ENCODE measurements at regions not wholly inside any gene's neighbourhood (a gene's known extent, or its start where the extent isn't known, plus 50 kb on each side); places are given as distances from the start of the nearest gene placed in this dataset.

DNA sequence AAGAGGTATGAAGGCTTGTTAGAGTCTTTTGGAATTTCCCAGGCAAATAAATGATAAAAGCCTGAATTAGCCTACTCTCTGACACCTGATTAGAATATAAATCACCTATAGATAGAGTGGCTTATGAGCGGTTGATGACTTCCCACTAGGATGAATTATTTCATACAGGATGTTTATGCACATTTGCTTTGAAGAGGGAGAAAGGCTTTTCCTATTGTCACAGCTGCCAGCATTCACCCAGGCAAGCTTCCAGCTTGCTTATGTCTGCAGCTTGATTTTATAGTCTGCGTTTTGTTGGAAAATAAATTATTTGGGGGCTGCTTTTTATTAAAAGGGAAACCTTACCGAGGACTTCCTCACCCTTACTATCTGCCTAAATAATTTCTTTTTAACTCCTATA lies 51.3 kb upstream of the EIF2S2 start:
- no peak for DNase-seq (ENCODE audit: low read depth)
- H3K4me3 ChIP-seq (ENCODE audit: low read depth, low read length) = no peak overlapping the region

DNA sequence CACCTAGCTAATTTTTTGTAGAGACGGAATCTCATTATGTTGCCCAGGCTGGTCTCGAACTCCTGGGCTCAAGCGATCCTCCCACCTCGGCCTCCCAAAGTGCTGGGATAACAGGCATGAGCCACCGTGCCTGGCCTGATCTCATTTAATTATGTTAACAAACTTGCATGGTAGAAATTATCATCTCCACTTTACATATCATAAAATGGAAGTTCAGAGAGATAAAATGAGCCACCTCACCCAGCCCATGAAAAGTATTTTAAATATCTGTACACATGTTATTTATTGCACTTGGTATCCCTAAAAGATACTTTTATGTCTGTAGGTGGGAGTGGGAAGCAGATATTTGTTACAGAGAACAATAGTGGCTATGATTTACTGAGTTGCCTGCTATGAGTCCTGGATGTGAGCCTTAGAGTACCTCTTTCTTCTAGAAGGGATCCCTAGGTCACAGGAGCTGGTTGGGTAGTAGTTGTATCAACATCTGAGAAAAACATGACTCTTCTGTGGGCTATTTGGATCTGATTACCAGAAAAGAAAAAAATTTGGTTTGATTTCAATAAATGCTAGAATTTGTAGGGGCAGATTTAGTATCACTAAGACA lies 52.4 kb upstream of the EIF2S2 start:
- no peak for DNase-seq (ENCODE audit: low read depth)

DNA sequence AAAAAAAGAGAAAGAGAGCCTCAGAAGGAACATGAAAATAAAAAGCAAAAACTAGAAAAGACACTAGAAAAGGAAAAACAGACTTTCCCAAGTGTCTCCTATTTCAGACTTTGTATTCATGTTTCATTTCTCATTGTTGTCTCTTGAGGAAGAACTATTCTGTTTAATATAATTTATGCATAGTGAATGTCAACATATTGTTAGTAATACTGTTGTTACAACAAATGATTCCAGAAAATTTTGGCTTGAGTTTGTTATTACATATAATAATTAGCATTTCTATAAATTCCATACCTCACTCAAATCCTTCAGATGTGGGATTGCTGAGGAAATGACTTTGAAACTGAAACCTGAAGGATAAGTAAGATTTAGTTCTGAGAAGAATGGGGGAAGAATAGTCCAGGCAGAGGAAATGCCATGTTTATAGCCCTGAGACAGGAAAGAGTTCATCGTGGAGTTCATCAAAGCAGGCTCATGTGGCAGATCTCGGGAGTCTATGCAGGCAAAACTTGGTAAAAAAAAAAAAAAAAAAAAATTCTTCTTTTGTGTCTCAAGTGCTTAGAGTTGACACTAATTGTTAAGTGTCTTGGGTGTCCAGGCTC lies 53.1 kb upstream of the EIF2S2 start:
- DNase-seq (ENCODE audit: low read depth) = no peak
- H3K4me3 ChIP-seq (ENCODE audit: low read depth, low read length) = no peak overlapping the region

More for the DNA sequence above, 52.4 kb upstream of the EIF2S2 start:
- H3K4me3 ChIP-seq (ENCODE audit: low read depth, low read length) = no peak overlapping the region

DNA sequence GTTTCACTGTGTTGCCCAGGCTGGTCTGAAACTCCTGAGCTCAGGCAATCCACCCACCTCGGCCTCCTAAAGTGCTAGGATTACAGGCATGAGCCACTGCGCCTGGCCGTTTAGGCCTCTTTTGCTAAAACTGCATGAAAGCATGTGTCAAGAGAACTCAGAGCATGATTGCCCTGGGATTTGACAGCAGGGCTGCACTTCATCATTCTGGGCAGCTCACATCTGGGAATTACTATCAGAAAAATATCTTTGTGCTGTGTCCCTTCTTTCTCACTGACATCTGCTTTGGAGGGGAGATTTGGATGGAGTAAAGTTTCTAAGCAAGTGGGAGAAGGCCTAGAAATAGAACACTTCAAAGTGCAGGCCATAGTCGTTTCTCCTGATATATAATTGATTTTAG lies 59.6 kb upstream of the EIF2S2 start:
- H3K4me3 ChIP-seq (ENCODE audit: low read depth, low read length) = no peak overlapping the region
- DNase-seq (ENCODE audit: low read depth) = no peak

DNA sequence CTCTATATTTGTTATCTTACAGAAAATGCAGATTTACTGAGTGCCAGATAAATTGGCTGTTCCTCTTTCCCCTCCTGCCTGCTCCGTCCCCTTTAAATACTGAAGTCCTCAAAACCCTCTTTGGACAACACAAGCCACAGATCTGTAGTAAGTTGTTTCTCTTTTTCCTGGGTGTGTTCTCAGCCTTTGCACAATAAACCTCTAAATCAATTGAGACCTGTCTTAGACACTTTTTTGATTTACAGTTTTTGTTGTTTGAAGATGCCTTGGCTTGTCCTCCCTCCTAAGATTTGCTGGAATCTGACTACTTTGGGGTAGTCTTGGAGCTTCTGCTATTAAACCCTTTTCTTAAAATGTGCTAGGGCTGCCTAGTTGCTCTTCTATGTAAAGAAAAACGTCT lies 60.9 kb upstream of the EIF2S2 start:
- no peak overlapping the region for H3K4me3 ChIP-seq (ENCODE audit: low read depth, low read length)
- no peak for DNase-seq (ENCODE audit: low read depth)

DNA sequence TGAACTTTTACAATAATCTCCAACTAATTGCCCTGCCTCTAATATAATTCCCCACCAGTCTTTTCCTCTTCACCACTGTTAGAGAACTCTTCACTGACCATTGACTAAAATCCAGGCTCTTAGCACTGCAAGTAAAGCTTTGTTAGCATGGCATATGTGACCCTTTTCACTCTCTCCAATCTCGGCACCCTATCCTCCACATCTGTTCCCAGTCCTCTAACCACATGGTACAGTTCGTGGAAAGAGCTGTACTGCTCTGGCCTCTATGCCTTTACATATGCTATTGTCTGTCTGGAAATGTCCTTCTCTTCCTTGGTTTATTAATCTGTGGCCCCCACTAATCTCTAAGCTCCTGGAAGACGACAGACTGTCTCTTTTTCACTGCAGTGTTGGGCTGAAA lies 63.0 kb upstream of the EIF2S2 start:
- DNase-seq (ENCODE audit: low read depth) = no peak
- no peak overlapping the region for H3K4me3 ChIP-seq (ENCODE audit: low read depth, low read length)

DNA sequence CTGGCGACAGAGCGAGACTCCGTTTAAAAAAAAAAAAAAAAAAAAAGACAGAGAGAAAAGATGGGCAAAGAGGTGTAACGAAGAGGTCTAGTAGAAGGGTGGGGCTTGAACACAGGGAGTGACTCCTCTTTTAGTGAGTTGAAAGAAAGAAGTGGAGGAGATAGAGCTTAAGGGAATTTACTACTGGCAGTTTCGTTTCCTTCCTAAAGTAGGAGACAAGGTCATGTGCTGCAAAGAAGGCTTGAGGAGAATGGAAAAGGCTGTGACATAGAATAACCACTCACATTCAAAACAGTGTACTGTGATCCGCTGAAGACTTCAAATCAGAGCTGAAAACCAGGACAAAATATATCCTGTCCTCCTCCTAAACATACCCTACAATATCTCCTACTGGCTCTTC lies 63.8 kb upstream of the EIF2S2 start:
- no peak overlapping the region for H3K4me3 ChIP-seq (ENCODE audit: low read depth, low read length)
- DNase-seq (ENCODE audit: low read depth) = no peak

DNA sequence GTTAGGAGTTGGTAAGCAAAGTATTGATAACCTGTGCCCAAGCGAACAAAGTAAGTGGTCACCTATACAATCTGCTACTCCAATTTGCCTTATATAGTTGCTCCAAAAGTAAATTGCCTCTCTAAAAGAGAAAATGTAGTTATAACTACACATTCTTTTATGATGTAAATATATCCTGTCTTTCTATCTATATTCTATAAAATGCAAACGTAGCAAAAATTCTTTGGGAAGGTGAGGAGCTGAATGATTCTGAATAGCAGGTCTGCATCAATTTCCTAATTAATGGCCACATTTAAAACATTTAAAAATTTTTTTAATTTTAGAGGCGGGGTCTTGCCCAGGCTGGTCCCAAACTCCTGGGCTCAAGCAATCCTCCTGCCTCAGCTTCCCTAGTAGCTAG lies 64.2 kb upstream of the ASIP start:
- DNase-seq (ENCODE audit: low read depth) = no peak
- H3K4me3 ChIP-seq (ENCODE audit: low read depth, low read length) = no peak overlapping the region

DNA sequence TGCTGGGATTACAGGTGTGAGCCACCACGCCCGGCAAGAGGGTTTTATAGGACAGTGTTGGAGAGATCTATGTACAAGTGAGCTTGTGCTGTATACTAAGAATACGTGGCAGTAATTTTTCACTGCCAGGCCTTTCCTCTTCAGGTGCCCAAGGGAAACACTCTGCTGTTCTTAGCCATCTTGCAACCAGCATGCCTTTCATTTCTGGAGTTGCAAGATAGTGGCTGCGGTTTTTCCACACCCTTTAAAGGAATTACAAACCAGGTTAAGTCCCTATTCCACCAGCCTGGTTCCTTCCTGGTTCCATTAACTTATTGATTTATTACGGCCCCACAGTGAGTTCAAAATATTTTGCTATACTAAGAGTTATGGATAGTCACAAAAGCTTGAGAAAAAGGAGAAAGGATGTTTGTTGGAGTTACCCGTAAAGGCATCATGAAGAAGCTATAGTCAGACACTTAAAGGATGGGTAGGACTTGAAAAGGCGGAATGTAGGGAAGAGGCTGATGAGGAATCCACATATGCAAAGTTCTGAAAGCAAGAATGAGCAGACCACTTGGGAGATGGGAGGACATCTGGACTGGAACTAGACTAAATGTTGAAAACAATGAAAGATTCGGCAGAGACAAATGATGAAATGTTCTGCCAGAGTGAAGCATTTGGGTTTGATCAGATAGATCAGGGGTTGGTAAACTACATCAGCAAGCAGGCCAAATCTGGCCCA lies 61.4 kb upstream of the ASIP start:
- no peak for DNase-seq (ENCODE audit: low read depth)
- H3K4me3 ChIP-seq (ENCODE audit: low read depth, low read length) = no peak overlapping the region

DNA sequence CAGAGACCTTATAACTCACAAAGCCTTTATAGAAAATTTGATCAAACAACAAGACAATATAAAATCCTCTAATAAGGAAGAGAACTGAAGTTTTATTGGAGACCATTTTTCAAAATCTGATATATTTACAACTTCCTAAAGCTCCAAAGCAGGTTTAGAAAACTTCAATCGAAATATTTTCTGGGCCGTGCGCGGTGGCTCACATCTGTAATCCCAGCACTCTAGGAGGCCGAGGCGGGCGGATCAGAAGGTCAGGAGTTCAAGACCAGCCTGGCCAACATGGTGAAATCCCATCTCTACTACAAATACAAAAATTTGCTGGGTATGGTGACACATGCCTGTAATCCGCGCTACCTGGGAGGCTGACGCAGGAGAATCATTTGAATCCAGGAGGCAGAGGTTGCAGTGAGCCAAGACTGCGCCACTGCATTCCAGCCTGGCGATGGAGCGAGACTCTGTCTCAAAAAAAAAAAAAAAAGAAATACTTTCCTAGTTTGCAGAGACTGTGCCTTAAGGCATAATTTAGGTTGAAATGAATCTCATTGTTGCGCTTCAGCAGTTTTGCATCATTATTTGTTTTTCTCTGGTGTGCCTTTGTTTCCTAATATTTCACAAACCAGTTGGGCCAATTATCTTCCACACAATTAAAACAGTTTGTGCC lies 60.6 kb upstream of the ASIP start:
- no peak for DNase-seq (ENCODE audit: low read depth)
- no peak overlapping the region for H3K4me3 ChIP-seq (ENCODE audit: low read depth, low read length)

DNA sequence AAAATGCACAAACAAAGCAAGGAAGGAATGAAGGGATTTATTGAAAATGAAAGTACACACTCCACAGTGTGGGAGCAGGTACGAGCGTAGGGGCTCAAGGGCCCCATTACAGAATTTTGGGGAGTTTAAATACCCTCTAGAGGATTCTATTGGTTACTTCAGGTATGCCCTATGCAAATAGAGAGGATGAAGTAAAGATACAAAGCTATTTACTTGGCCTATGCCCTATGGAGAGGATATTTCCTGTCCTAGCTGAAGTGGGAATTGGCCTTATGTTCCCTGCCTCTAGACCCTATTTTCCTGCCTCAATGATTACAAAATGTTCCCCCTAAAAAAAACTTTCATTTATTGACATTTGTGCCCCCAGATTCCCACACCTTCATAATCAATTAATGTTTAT lies 59.7 kb upstream of the ASIP start:
- no peak for DNase-seq (ENCODE audit: low read depth)
- H3K4me3 ChIP-seq (ENCODE audit: low read depth, low read length) = no peak overlapping the region

DNA sequence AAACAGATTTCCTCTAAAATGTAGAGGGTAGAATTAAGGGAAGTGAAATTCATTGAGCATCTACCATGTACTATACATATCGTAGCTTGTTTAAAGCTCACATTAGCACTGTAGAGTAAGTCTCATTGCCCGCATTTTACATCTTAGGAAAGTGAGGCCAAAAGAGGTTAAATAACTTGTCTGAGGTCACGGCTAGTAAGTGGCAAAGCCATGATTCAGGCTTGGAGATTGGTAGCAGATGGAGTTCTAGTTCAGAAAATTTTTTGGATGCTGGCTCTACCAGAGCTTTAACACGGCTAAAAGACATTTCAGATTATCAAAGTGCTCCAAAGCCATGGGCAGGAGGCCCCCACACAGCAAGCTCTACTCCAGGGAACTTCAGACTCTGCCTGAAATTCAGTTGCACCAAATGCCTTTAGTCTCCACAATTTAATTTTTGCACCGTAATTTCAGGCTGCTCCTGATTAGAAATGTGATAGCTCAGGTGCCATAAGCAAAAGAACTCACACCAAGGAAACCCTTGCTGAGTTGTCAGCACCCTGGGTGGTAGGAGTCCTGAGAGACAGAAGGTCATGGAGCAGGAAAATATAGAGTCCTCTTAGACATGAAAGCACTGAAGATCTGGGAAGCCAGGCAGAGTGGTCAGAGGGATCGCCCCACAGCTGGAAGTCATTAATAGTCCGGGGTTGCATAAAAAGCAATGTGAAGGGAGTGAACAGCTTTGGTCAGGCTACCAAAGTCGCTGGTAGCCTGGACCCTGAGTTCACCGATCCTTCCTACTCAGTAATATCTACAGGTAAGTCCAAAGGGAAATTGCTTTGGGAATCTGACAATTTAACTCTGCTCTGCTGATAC lies 55.2 kb upstream of the ASIP start:
- DNase-seq (ENCODE audit: low read depth) = no peak
- no peak overlapping the region for H3K4me3 ChIP-seq (ENCODE audit: low read depth, low read length)

DNA sequence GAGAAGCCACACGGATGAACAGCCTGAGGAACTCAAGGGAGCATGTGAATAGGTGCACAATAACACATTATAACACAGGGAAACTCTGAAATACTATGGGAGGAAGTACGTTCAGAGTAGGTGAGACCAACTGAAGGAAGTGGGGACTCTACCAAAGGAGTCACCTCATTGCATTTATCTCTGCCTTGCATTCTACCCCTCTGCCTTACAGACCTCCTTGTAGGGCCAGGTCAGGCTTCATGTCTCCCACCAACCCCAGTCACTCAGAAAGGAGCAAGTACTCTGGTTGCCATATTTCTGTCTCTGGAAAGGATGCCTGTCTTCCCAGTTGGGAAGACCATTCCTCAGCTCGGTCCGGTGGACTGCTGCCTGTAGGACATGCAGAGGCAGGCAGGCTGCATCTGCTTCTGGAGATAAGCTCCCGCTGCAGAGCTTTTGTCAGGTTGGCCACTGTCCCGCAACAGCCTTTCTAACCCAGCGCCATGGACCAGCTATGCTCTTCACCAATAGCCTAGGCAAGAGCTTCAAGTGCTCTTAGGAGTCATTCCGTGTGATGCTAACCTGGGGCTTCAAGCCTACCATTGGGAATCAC lies 51.6 kb upstream of the ASIP start:
- DNase-seq (ENCODE audit: low read depth) = no peak
- no peak overlapping the region for H3K4me3 ChIP-seq (ENCODE audit: low read depth, low read length)

DNA sequence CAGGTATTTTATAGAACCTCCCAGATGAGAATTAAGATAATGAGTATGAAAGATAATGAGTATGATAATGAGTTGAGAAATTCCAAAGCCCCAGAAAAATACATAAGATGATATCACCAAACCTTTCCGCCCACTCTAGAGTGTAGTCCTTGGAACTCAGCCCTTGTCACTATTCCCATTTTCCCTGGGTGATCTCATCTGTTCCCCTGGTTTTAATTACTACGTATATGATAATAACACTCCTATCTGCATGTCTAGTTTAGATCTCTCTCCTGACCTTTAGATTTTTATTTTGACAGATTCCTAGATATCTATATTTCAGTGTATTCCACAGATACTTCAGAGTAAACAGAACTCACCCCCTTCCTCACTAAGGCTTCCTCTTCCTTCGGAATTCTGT lies 51.0 kb upstream of the ASIP start:
- H3K4me3 ChIP-seq (ENCODE audit: low read depth, low read length) = no peak overlapping the region
- no peak for DNase-seq (ENCODE audit: low read depth)

DNA sequence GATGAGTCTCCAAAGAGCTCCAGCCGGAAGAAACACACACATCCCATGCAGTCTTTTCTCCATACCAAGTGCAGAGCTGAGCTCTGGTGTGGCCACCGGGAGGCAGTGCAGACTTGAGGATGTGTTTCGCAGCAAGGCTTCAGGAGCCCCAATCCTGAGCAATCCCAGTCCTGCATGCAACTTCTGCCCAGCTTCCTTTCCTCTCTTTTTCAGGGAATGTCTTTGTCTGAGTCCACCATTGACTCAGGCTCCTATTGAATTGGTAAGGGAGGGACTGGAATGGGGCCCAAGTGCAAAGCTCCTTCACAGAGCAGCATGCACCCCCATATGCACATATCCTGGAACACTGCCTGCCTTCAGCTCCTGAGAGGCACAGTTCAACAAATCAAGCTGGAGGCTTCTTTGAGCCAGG lies 50.5 kb upstream of the ASIP start:
- H3K4me3 ChIP-seq (ENCODE audit: low read depth, low read length) = no peak overlapping the region
- peak; percentile 73 for DNase-seq (ENCODE audit: low read depth)
